ENCODE measurements at regions not wholly inside any gene's neighbourhood (a gene's known extent, or its start where the extent isn't known, plus 50 kb on each side); places are given as distances from the start of the nearest gene placed in this dataset.

DNA sequence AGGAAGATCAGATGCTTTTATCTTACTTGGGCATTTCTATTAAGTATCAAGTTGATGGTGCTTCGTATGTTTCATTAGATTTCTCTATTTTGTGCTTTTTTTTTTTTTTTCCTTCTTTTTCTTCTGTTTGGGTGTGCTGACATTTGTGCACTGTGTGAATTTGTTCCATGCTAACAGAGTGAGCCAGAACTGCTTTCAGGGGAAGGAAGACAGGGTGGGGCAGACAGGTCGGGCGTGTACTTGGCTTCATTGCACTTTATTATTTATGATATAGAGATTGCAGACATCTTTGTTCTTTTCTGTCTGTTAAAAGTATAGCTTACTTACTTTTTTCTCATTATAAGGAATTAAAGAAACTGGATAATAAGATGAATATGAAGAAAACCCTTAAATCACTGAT lies 112.2 kb downstream of the FGF18 start:
- TF ChIP-seq JUN (CRISPR knock-in tag; IDR thresholded peaks at IDR 0.05) = no peak
- TF ChIP-seq CTCF (IDR thresholded peaks at IDR 0.05) = no peak
- no peak for TF ChIP-seq MAX (CRISPR knock-in tag; IDR thresholded peaks at IDR 0.05)
- TF ChIP-seq FOXJ3 (CRISPR knock-in tag; IDR thresholded peaks at IDR 0.05; ENCODE audit: borderline replicate concordance) = no peak
- TF ChIP-seq E2F5 (CRISPR knock-in tag; IDR thresholded peaks at IDR 0.05) = no peak
- TF ChIP-seq CREB1 (CRISPR knock-in tag; IDR thresholded peaks at IDR 0.05) = no peak
- no peak for TF ChIP-seq ZNF121 (CRISPR knock-in tag; IDR thresholded peaks at IDR 0.05)
- TF ChIP-seq TP53 (CRISPR knock-in tag; IDR thresholded peaks at IDR 0.05) = no peak
- no peak for TF ChIP-seq ATF1 (CRISPR knock-in tag; IDR thresholded peaks at IDR 0.05)
- no peak for TF ChIP-seq ATF2 (CRISPR knock-in tag; IDR thresholded peaks at IDR 0.05; ENCODE audit: borderline replicate concordance, low read depth)

Measured in WTC11 (cell line).